ENCODE measurements at regions not wholly inside any gene's neighbourhood (a gene's known extent, or its start where the extent isn't known, plus 50 kb on each side); places are given as distances from the start of the nearest gene placed in this dataset.

DNA sequence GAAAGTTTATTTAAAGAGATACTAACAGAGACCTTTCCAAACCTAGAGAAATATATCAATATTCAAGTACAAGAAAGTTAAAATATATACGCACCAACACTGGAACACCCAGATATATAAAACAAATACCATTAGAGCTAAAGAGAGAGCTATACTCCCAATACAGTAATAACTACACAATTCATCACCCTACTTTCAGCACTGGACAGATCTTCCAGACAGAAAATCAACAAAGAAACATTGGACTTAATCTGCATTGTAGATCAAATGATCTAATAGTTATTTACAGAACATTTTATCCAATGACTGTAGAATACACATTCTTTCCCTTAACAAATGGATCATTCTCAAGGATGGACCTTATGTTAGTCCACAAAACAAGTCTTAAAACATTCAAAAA, 311.9 kb downstream of the METTL15 start:
- TF ChIP-seq TSHZ2 (CRISPR knock-in tag; IDR thresholded peaks at IDR 0.05): no peak
- no peak for TF ChIP-seq POU6F1 (CRISPR knock-in tag; IDR thresholded peaks at IDR 0.05; ENCODE audit: borderline replicate concordance, low read depth)
- no peak for TF ChIP-seq CSDC2 (CRISPR knock-in tag; IDR thresholded peaks at IDR 0.05)
- TF ChIP-seq, protein P1, sequence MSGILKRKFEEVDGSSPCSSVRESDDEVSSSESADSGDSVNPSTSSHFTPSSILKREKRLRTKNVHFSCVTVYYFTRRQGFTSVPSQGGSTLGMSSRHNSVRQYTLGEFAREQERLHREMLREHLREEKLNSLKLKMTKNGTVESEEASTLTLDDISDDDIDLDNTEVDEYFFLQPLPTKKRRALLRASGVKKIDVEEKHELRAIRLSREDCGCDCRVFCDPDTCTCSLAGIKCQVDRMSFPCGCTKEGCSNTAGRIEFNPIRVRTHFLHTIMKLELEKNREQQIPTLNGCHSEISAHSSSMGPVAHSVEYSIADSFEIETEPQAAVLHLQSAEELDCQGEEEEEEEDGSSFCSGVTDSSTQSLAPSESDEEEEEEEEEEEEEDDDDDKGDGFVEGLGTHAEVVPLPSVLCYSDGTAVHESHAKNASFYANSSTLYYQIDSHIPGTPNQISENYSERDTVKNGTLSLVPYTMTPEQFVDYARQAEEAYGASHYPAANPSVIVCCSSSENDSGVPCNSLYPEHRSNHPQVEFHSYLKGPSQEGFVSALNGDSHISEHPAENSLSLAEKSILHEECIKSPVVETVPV (CRISPR knock-in tag; IDR thresholded peaks at IDR 0.05): no peak
- ATAC-seq: no peak

DNA sequence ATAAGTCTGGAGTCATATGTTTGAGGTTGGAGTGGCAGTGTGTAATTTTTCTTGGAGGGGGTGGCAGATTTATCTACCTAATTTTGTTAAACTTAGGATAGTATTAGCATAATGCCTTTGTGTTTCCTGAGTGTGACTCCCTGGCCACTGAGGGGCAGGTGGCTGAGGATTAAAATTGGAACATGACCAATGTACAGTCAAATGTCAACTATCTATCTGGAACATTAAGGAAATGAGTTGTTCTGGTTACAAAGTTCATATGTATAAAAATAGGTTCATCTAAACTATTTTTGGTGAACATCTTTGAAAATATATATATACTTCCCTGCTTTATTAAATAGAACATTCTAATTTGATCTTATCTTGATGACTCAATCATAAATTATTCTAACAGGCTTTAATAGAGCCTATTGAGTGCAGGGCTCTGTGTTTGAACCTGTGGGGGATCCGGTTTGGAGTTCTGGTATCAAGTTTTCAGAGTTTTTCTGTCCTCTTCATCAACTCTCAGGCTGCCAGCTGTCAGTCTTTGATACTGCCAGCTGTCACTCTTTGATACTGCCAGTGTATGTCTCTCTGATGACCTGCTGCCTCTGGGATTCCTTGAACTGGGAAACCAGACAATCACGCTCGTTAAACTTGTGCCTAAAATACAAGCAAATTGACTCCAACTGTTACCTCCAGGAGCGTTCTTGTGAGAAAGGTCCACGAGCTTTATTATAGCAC, 309.6 kb downstream of the METTL15 start:
- TF ChIP-seq ZC3H10 (CRISPR knock-in tag; IDR thresholded peaks at IDR 0.05) (0 out of 2 replicates have a peak, but pooled peaks have one; percentile 36), BACH2 (CRISPR knock-in tag; IDR thresholded peaks at IDR 0.05; ENCODE audit: borderline replicate concordance) (no peak)
- ATAC-seq: peak; percentile 68

DNA sequence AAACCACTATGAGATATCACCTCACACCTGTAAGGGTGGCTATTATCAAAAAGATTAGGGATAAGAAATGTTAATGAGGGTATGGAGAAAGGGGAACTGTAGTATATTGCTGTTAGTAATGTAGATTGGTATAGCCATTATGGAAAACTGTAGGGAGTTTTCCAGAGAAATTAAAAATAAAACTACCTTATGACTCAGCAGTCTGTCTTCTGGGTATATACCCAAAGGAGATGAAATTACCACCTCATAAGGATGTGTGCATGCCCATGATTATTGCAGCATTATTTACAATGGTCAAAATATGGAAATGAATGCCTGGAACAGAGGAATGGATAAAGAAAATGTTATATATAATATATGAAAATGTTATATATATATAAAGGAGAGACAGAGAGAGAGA, 303.8 kb downstream of the METTL15 start:
- TF ChIP-seq RARB (CRISPR knock-in tag; IDR thresholded peaks at IDR 0.05): no peak
- TF ChIP-seq ISL1 (CRISPR knock-in tag; IDR thresholded peaks at IDR 0.05): no peak
- TF ChIP-seq ZC3H10 (CRISPR knock-in tag; IDR thresholded peaks at IDR 0.05): no peak
- TF ChIP-seq, protein P2, sequence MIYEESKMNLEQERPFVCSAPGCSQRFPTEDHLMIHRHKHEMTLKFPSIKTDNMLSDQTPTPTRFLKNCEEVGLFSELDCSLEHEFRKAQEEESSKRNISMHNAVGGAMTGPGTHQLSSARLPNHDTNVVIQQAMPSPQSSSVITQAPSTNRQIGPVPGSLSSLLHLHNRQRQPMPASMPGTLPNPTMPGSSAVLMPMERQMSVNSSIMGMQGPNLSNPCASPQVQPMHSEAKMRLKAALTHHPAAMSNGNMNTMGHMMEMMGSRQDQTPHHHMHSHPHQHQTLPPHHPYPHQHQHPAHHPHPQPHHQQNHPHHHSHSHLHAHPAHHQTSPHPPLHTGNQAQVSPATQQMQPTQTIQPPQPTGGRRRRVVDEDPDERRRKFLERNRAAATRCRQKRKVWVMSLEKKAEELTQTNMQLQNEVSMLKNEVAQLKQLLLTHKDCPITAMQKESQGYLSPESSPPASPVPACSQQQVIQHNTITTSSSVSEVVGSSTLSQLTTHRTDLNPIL (CRISPR knock-in tag; IDR thresholded peaks at IDR 0.05; ENCODE audit: low read depth): no peak
- no peak for TF ChIP-seq PPARA (CRISPR knock-in tag; IDR thresholded peaks at IDR 0.05; ENCODE audit: borderline replicate concordance)
- no peak for TF ChIP-seq CSDC2 (CRISPR knock-in tag; IDR thresholded peaks at IDR 0.05)
- TF ChIP-seq SNAI2 (CRISPR knock-in tag; IDR thresholded peaks at IDR 0.05): no peak
- no peak for TF ChIP-seq ZNF565 (CRISPR knock-in tag; conservative IDR thresholded peaks at IDR 0.05; ENCODE audit: low read depth)
- TF ChIP-seq, protein P1 (CRISPR knock-in tag; IDR thresholded peaks at IDR 0.05): no peak
- TF ChIP-seq PATZ1 (CRISPR knock-in tag; IDR thresholded peaks at IDR 0.05; ENCODE audit: borderline replicate concordance): no peak
- no peak for TF ChIP-seq ZFP30 (CRISPR knock-in tag; IDR thresholded peaks at IDR 0.05)
- no peak for TF ChIP-seq TOX (CRISPR knock-in tag; IDR thresholded peaks at IDR 0.05; ENCODE audit: borderline replicate concordance)
- TF ChIP-seq ZFP3 (CRISPR knock-in tag; IDR thresholded peaks at IDR 0.05): no peak

GRCh38 chr11:28401446-28401845, 293.3 kb downstream of the METTL15 start:
- ATAC-seq: no peak
- TF ChIP-seq BACH2 (CRISPR knock-in tag; IDR thresholded peaks at IDR 0.05; ENCODE audit: borderline replicate concordance) (no peak), RARB (CRISPR knock-in tag; IDR thresholded peaks at IDR 0.05) (no peak), ISL1 (CRISPR knock-in tag; IDR thresholded peaks at IDR 0.05) (no peak), ZFP3 (CRISPR knock-in tag; IDR thresholded peaks at IDR 0.05) (no peak), TCF4 (CRISPR knock-in tag; IDR thresholded peaks at IDR 0.05; ENCODE audit: borderline replicate concordance) (no peak), PPARA (CRISPR knock-in tag; IDR thresholded peaks at IDR 0.05; ENCODE audit: borderline replicate concordance) (no peak), PATZ1 (CRISPR knock-in tag; IDR thresholded peaks at IDR 0.05; ENCODE audit: borderline replicate concordance) (no peak), ARNTL (CRISPR knock-in tag; IDR thresholded peaks at IDR 0.05; ENCODE audit: borderline replicate concordance, low read depth) (no peak), ZNF70 (CRISPR knock-in tag; IDR thresholded peaks at IDR 0.05) (no peak)
- TF ChIP-seq, protein P1 (CRISPR knock-in tag; IDR thresholded peaks at IDR 0.05): no peak

More for the DNA sequence above, 303.8 kb downstream of the METTL15 start:
- no peak for ATAC-seq
